Ammon's horn (tissue), 1 donor: ENCODE measurements at regions not wholly inside any gene's neighbourhood (a gene's known extent, or its start where the extent isn't known, plus 50 kb on each side); places are given as distances from the start of the nearest gene placed in this dataset.

Experiments used
- DNase-seq: peaks from one replicate; pipeline ENCODE4 v3.0.0-alpha.2; 2016; ENCODE audit warnings: low spot score

DNA sequence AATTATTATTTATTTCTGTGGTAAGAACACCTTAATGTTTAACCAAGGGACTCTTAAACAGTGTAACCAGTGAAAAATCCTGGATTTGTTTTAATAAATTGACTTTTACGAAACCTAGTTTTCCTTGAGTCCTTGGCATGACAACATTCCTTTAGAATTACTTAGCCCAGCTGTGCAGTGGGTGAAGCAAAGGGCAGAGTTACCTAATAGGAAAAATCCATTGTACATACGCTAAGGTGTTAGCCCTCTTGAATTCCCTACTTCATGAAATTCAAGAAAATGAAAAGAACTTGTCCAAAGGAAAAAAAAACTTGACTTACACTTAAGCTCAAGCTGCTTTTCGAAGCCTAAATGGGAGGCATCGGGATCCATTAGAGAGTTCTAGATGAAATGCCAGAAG lies 852.0 kb upstream of the ADAMTS5 start:
- no peak for DNase-seq

GRCh38 chr21:27817902-27818623 lies 851.2 kb upstream of the ADAMTS5 start:
- DNase-seq: no peak

DNA sequence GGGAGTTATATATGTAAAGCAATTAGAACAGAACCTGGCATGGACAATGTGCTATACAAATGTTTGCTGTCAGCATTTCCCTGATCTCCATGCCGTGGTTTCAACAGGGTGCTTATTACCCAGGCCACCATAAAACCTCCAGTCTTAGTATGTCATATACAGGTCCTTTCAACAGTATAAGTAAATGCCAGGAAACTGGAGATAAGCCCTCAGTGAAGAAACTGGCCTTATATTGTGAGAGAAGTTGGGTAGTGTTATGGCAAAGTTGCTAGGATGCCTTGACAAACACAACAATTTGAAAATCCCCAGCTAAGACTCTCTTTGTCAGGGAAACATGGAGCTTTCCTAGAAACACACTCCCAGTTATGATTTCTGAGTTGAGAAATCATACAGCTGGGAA lies 850.2 kb upstream of the ADAMTS5 start:
- no peak for DNase-seq

DNA sequence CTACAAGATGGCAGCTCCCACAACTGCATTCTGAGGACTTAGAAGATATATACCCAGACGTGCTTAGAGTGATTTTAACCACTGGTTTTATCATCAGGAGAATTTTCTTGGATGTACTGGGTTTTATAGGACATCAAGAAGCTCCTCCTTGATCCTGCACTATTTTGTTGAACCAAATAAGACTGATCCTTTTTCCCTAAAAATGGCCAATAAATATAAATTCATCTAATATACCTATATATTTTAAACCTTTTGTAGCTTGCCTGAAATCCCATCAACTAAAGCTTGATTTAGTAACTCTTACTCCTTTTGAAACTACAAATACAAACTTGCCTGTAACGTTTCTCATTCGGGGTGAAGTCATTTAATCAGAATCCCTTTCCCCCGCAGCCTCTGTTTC lies 849.4 kb upstream of the ADAMTS5 start:
- no peak for DNase-seq

DNA sequence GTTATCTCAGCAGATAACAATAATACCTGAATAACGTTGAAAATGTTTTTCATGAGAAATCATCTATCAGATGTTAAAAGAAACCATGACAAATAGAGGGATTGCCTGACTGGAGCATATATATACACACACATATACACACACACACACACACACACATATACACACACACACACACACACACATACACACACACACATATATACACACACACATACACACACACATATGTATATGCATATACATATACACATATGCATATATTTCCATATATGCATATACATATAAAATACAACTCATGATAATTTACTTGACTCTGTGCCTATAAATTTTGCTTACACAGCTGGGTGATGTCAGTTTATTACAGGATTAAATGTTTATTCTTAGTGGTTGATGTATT lies 847.3 kb upstream of the ADAMTS5 start:
- DNase-seq: no peak

DNA sequence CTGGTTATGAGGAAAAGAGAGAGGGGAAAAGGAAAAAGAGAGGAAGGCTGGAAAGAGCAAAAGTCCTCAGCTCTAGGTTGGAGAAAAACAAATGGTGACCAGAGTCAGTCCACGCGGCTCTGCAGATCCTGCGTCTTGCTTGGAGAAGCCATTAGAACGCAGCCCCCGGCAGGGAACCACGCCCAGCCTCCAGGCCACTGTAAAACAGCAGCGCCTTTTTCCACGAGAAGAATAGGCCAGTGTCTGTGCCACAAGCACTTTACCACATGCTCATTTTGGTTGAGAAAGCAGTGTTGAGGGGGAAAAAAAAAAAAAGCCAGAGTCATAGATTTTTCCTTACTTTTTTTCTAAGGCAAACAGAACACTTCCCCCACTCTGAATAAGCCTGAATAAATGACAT lies 846.9 kb upstream of the ADAMTS5 start:
- peak; percentile 93 for DNase-seq

GRCh38 chr21:27813344-27813743 lies 846.5 kb upstream of the ADAMTS5 start:
- DNase-seq: no peak

DNA sequence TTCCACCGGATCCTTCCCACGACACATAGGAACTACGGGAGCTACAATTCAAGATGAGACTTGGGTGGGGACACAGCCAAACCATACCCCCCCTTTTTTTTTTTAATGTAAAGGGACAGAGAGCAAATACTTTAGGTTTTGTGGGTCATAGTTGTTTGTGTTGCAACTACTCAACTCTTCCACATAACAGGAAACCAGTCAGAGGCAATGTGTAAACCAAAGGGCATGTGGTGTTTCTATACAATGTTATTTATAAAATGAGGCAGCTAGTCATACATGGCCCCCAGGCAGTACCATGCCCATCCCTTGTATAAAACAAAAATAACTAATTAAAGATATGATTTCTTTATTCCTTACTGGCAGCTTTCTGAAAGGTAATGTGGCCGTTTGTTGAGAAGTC lies 845.4 kb upstream of the ADAMTS5 start:
- no peak for DNase-seq

- DNase-seq: no peak
Measured at GRCh38 chr21:27808923-27809322, 842.0 kb upstream of the ADAMTS5 start.

DNA sequence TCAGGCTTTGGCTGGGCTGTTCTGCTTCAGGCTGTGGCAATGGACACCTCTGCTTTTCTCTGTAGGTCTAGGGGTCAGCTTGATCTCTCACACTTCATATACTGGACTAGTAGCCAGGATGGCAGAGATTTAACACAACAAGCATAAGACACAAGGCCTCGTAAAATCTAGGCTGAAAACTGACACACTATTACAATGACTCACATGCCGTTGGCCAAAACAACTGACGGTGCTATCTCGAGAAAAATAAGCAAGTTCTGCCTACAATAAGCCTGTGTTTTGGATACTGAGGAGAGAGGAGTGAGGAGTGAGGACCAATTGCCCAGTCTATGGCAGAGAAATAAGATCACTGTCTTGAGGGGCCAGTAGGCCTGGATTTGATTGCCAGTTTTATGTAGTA lies 840.7 kb upstream of the ADAMTS5 start:
- no peak for DNase-seq

- DNase-seq: no peak
Measured at GRCh38 chr21:27806281-27806680, 839.4 kb upstream of the ADAMTS5 start.

DNA sequence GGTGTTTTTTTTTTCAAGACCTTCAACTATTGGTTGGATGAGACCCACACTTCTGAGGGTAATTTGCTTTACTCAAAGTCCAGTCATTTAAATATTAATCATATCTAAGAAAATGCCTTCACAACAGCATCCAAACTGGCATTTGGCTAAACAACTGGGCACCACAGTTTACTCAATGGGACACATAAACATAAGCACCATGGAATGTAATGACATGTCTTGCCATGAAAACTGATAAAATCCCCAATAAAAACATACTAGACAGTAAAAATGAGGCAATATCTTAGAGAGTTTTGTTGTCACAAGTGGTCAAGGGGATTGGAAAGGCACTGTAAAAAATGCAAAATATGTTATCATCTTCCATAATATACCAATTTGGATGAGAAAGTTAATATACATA lies 838.8 kb upstream of the ADAMTS5 start:
- no peak for DNase-seq

DNA sequence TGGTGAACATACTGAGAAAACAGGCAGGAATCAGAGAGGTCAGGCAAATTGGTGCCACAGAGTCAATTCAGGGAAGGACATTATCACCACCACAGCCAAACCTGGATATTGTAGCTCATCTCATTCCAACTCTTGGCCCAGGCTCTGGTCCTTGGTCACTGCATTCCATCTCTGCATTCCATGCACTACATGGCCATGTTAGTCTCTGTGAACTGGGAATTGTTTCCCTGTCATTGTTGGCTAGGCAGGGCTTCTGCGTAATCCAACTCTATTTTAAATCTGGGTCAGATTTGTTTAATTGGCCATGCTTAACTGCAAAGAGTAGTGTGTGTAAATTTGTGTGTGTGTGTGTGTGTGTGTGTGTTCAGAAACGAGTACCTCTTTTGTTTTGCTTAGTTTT lies 837.6 kb upstream of the ADAMTS5 start:
- no peak for DNase-seq

- no peak for DNase-seq
Measured at GRCh38 chr21:27803571-27803970, 836.7 kb upstream of the ADAMTS5 start.

DNA sequence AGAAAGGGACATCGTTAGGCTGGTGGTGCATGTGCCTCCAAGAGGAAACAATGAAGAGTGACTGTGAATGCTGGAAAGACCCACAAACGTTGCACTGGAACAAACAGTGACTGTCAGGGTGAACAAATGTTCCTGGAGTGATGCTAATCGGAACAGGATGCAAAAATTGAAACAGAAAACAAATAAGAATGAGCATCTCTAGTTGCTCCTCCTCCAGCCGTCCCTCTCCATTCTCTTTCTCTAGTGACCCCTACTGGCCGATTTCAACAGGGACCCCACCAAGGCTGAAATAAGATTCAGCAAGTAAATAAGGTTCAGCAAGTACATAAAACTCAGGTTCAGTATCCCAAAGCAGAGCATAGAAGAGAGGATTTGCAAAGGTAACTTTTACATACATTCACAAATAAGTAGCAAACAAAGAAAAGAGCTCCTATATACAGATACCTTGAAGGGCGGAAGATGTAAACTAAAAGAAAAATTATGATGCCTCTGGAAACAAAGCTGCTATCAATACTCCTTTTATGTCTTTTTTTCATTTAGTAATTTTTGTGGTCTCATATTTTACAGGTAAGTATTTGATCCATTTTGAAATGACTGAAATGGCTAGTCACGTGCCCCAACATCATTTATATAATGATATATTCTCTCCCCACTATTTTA lies 836.1 kb upstream of the ADAMTS5 start:
- DNase-seq: peak; percentile 68

GRCh38 chr21:27799861-27800260 lies 833.0 kb upstream of the ADAMTS5 start:
- DNase-seq: no peak

- no peak for DNase-seq
Measured at GRCh38 chr21:27796106-27796505, 829.2 kb upstream of the ADAMTS5 start.

GRCh38 chr21:27795418-27795817 lies 828.5 kb upstream of the ADAMTS5 start:
- DNase-seq: no peak

DNA sequence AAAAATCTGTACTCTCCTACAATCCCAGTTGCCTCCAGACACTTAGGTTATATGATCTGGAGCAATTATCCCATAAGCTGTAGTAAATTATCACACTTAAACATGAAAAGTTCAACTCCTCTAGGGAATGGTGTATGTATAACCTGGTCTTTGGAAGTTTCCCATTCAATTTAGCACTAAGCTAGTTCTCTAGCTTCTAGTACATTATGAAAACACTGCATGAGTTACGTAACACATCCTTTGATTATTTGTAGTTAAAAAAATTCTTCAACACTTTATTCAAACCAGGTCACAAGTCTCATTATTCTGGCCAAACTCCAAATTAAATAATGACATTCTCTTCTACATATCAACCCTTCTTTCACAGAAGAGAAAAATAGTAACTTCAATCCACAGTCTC lies 827.0 kb upstream of the ADAMTS5 start:
- DNase-seq: no peak

DNA sequence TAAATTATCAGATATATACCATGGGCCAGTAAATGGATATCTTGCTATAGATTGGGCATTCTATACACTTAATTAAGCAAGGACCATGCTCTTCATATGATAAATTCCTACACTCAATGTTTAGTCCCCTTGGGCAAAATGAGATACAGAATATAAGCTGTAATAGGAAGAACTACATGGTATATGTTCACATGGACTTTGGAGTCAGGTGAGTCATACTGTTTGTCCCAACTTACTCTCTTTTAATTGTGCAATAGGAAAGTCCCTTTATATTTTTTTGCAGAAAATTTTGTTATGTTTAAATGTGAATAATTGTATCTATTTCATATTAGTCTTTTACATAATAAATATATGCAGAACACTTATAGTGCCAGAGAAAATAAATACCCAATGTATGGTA lies 820.2 kb upstream of the ADAMTS5 start:
- DNase-seq: no peak

GRCh38 chr21:27779606-27780005 lies 812.7 kb upstream of the ADAMTS5 start:
- DNase-seq: no peak

DNA sequence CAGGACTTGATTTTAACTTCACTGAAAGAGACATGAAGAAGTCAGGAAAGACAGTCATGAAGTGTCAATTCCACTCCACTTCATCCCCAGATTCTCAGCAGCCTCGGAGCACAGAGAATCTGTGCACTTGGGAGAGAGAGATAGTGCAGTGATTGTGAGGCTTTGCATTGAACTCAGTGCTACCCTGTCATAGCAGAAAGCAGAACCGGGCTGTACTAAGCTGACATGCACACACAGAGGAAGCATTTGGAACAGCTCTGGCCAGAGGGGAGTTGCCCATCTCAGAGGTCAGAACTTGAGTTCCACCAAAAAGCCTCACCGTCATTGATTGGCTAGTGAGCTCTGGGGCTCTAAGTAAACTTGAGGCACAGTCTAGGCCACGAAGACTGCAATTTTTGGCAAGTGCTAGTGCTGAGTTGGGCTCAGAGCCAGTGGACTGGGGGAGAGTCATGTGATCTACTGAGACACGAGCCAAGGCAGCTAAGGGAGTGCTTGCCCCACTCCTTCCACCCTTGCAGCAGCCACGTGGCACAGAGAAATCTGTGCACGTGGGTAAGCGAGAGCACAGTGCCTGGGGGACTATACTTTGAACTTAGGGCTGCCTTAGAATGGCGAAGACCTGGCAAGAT lies 810.2 kb upstream of the ADAMTS5 start:
- DNase-seq: no peak

DNA sequence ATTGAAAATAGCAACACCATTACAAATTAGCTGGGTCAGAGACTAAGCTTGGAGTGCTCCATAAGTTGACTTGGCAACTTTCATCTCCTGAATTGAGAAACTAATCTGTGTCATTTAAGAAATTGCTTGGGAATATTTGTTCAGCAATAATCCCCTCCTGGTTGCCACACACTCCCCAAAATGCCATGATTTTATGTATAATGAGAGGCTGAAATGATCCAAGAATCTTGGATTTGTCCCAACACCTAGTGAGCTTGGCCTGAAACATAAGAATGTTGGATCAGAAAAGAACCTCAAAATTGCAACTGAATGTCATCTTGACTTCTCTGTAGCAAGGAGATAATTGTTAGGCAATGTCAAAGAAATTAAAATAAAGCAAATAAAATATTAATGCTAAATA lies 805.9 kb upstream of the ADAMTS5 start:
- DNase-seq: no peak
